ENCODE measurements at regions not wholly inside any gene's neighbourhood (a gene's known extent, or its start where the extent isn't known, plus 50 kb on each side); places are given as distances from the start of the nearest gene placed in this dataset.
A peak's percentile ranks its signal among the peaks of the same experiment; 100 is the strongest.
"Not testable (repeated sequence)": the region's sequence is repeated elsewhere in the genome, so short reads cannot be mapped to it uniquely, and the experiment has no call there.

- no peak for DNase-seq (ENCODE audit: low spot score)
Measured at GRCh38 chr17:71519285-71519684, 601.5 kb upstream of the SOX9 start.

- DNase-seq (ENCODE audit: low spot score), result no peak
Measured at GRCh38 chr17:71521724-71522123, 599.1 kb upstream of the SOX9 start.

GRCh38 chr17:71522383-71522782, 598.4 kb upstream of the SOX9 start:
- no peak for DNase-seq (ENCODE audit: low spot score)

- peak; percentile 85 for DNase-seq (ENCODE audit: low spot score)
Measured at GRCh38 chr17:71527311-71527710, 593.5 kb upstream of the SOX9 start.

GRCh38 chr17:71528210-71528609, 592.6 kb upstream of the SOX9 start:
- DNase-seq (ENCODE audit: low spot score), result no peak

GRCh38 chr17:71530248-71530647, 590.6 kb upstream of the SOX9 start:
- DNase-seq (ENCODE audit: low spot score), result no peak

- DNase-seq (ENCODE audit: low spot score), result no peak
Measured at GRCh38 chr17:71535321-71535720, 585.5 kb upstream of the SOX9 start.

- no peak for DNase-seq (ENCODE audit: low spot score)
Measured at GRCh38 chr17:71546419-71546818, 574.4 kb upstream of the SOX9 start.

- no peak for DNase-seq (ENCODE audit: low spot score)
Measured at GRCh38 chr17:71547904-71548303, 572.9 kb upstream of the SOX9 start.

GRCh38 chr17:71548540-71549190, 572.2 kb upstream of the SOX9 start:
- DNase-seq (ENCODE audit: low spot score), result peak; percentile 14

GRCh38 chr17:71550675-71551074, 570.1 kb upstream of the SOX9 start:
- no peak for DNase-seq (ENCODE audit: low spot score)

- DNase-seq (ENCODE audit: low spot score), result no peak
Measured at GRCh38 chr17:71553381-71553780, 567.4 kb upstream of the SOX9 start.

GRCh38 chr17:71558901-71559300, 561.9 kb upstream of the SOX9 start:
- no peak for DNase-seq (ENCODE audit: low spot score)

- no peak for DNase-seq (ENCODE audit: low spot score)
Measured at GRCh38 chr17:71572343-71572742, 548.5 kb upstream of the SOX9 start.

GRCh38 chr17:71578446-71578845, 542.4 kb upstream of the SOX9 start:
- DNase-seq (ENCODE audit: low spot score), result no peak

- DNase-seq (ENCODE audit: low spot score), result no peak
Measured at GRCh38 chr17:71580220-71580619, 540.6 kb upstream of the SOX9 start.

GRCh38 chr17:71585540-71585939, 535.3 kb upstream of the SOX9 start:
- DNase-seq (ENCODE audit: low spot score), result no peak

- no peak for DNase-seq (ENCODE audit: low spot score)
Measured at GRCh38 chr17:71592431-71592830, 528.4 kb upstream of the SOX9 start.

GRCh38 chr17:71593078-71593477, 527.7 kb upstream of the SOX9 start:
- DNase-seq (ENCODE audit: low spot score), result no peak

GRCh38 chr17:71599583-71599982, 521.2 kb upstream of the SOX9 start:
- not testable (repeated sequence) for DNase-seq (ENCODE audit: low spot score)

GRCh38 chr17:71600137-71600789, 520.6 kb upstream of the SOX9 start:
- DNase-seq (ENCODE audit: low spot score), result no peak

GRCh38 chr17:71601894-71602504, 518.8 kb upstream of the SOX9 start:
- DNase-seq (ENCODE audit: low spot score), result no peak

GRCh38 chr17:71613996-71614395, 506.8 kb upstream of the SOX9 start:
- no peak for DNase-seq (ENCODE audit: low spot score)

Measured in H4 (cell line).